GM19023 (cell line): ENCODE measurements at regions not wholly inside any gene's neighbourhood (a gene's known extent, or its start where the extent isn't known, plus 50 kb on each side); places are given as distances from the start of the nearest gene placed in this dataset.

Experiments
- ATAC-seq: cut with Tn5 transposase; IDR thresholded peaks from one replicate; pipeline ENCODE4 v1.9.1; 2021; ENCODE audit warnings: mild to moderate bottlenecking, moderate library complexity; ENCODE audit not compliant: unreplicated experiment

GRCh38 chr9:1907465-1907864, 107.7 kb upstream of the SMARCA2 start:
- ATAC-seq: no peak

- ATAC-seq: no peak
Measured at GRCh38 chr9:1909322-1909721, 105.8 kb upstream of the SMARCA2 start.

- ATAC-seq: no peak
Measured at GRCh38 chr9:1910269-1910811, 104.8 kb upstream of the SMARCA2 start.

GRCh38 chr9:1913631-1914330, 101.4 kb upstream of the SMARCA2 start:
- no peak for ATAC-seq

- ATAC-seq: no peak
Measured at GRCh38 chr9:1916095-1916494, 99.1 kb upstream of the SMARCA2 start.

- ATAC-seq: no peak
Measured at GRCh38 chr9:1916655-1917054, 98.5 kb upstream of the SMARCA2 start.

- no peak for ATAC-seq
Measured at GRCh38 chr9:1917396-1917935, 97.7 kb upstream of the SMARCA2 start.

- ATAC-seq: no peak
Measured at GRCh38 chr9:1918108-1918507, 97.0 kb upstream of the SMARCA2 start.

- no peak for ATAC-seq
Measured at GRCh38 chr9:1918622-1919021, 96.5 kb upstream of the SMARCA2 start.

- no peak for ATAC-seq
Measured at GRCh38 chr9:1919229-1919628, 95.9 kb upstream of the SMARCA2 start.

GRCh38 chr9:1920386-1920785, 94.8 kb upstream of the SMARCA2 start:
- ATAC-seq: no peak

- no peak for ATAC-seq
Measured at GRCh38 chr9:1922026-1922425, 93.1 kb upstream of the SMARCA2 start.

GRCh38 chr9:1927546-1927945, 87.6 kb upstream of the SMARCA2 start:
- no peak for ATAC-seq

GRCh38 chr9:1929134-1929533, 86.0 kb upstream of the SMARCA2 start:
- ATAC-seq: no peak

GRCh38 chr9:1929722-1930244, 85.4 kb upstream of the SMARCA2 start:
- ATAC-seq: peak; percentile 52

- peak; percentile 67 for ATAC-seq
Measured at GRCh38 chr9:1930245-1930736, 84.9 kb upstream of the SMARCA2 start.

- ATAC-seq: peak; percentile 26
Measured at GRCh38 chr9:1938135-1938534, 77.0 kb upstream of the SMARCA2 start.

GRCh38 chr9:1938675-1939170, 76.4 kb upstream of the SMARCA2 start:
- peak; percentile 65 for ATAC-seq

GRCh38 chr9:1939466-1939865, 75.7 kb upstream of the SMARCA2 start:
- no peak for ATAC-seq

- peak; percentile 70 for ATAC-seq
Measured at GRCh38 chr9:1939926-1940368, 75.2 kb upstream of the SMARCA2 start.

GRCh38 chr9:1941989-1942388, 73.2 kb upstream of the SMARCA2 start:
- no peak for ATAC-seq
